Fibroblast of lung (primary cell): ENCODE measurements at regions not wholly inside any gene's neighbourhood (a gene's known extent, or its start where the extent isn't known, plus 50 kb on each side); places are given as distances from the start of the nearest gene placed in this dataset.
"Not testable (repeated sequence)": the region's sequence is repeated elsewhere in the genome, so short reads cannot be mapped to it uniquely, and the experiment has no call there.

Experiments
- DNase-seq, 2 donors: peaks; one replicate each; pipeline versions ENCODE4 v3.0.0 to v3.0.0-alpha.2; 2010; ENCODE audit warnings: low read depth in 2 of 2
- H2AFZ ChIP-seq: 2 replicates; pipeline ENCODE4 v1.5.1; 2012; ENCODE audit warnings: low read length, control low read depth, inconsistent platforms
- H3K27ac ChIP-seq: 2 replicates; pipeline ENCODE4 v1.5.1; 2011; ENCODE audit warnings: low read length, control low read depth; ENCODE audit not compliant: insufficient read depth
- H3K27me3 ChIP-seq: 2 replicates; pipeline ENCODE4 v1.5.1; 2011; ENCODE audit warnings: mild to moderate bottlenecking, low read length; ENCODE audit not compliant: control insufficient read depth, insufficient read depth
- H3K36me3 ChIP-seq: 2 replicates; pipeline ENCODE4 v1.5.1; 2011; ENCODE audit warnings: low read length; ENCODE audit not compliant: control insufficient read depth, insufficient read depth
- H3K4me1 ChIP-seq: 2 replicates; pipeline ENCODE4 v1.5.1; 2011; ENCODE audit warnings: low read length; ENCODE audit not compliant: control insufficient read depth, insufficient read depth; ENCODE audit errors: extremely low read depth
- H3K4me2 ChIP-seq: 2 replicates; pipeline ENCODE4 v1.5.1; 2011; ENCODE audit warnings: low read length, control low read depth; ENCODE audit not compliant: insufficient read depth; ENCODE audit errors: extremely low read depth
- H3K4me3 ChIP-seq, 4 experiments: fragments of 200-600 bp in 1 of 4; sonication (generic) in 1 of 4; replicated peaks in 1 of 4; 2 replicates each; pipeline ENCODE4 v1.5.1; 2011 to 2016; ENCODE audit warnings: low read length in 4 of 4, low read depth in 3 of 4, mild to moderate bottlenecking in 3 of 4, control low read depth in 2 of 4, inconsistent platforms in 1 of 4, mixed read lengths in 1 of 4; ENCODE audit not compliant: insufficient read depth in 1 of 4; ENCODE audit errors: control extremely low read depth in 1 of 4
- H3K79me2 ChIP-seq: 2 replicates; pipeline ENCODE4 v1.5.1; 2012; ENCODE audit warnings: mild to moderate bottlenecking, low read length, inconsistent platforms; ENCODE audit not compliant: control insufficient read depth, insufficient read depth
- H3K9ac ChIP-seq: 2 replicates; pipeline ENCODE4 v1.5.1; 2011; ENCODE audit warnings: mild to moderate bottlenecking, low read length, control low read depth; ENCODE audit not compliant: insufficient read depth
- H3K9me3 ChIP-seq: 2 replicates; pipeline ENCODE4 v1.5.1; 2012; ENCODE audit warnings: low read depth, low read length; ENCODE audit not compliant: control insufficient read depth, insufficient read depth
- H4K20me1 ChIP-seq: 2 replicates; pipeline ENCODE4 v1.5.1; 2011; ENCODE audit warnings: low read length; ENCODE audit not compliant: control insufficient read depth, insufficient read depth; ENCODE audit errors: extremely low read depth
- CTCF ChIP-seq, 2 donors: IDR thresholded peaks in 1 of 2; conservative IDR thresholded peaks in 1 of 2; 1 replicate in 1 of 2; 2 replicates in 1 of 2; pipeline ENCODE4 v1.5.1; 2011 to 2012; ENCODE audit warnings: low read length in 2 of 2, control low read depth in 1 of 2, inconsistent platforms in 1 of 2, low read depth in 1 of 2, mild to moderate bottlenecking in 1 of 2
- EZH2 ChIP-seq: IDR thresholded peaks from 2 replicates; pipeline ENCODE4 v1.5.1; 2012; ENCODE audit warnings: low read length, control low read depth, mild to moderate bottlenecking; ENCODE audit errors: missing control alignments

GRCh38 chr1:195185321-195185720 lies 1422.9 kb downstream of the KCNT2 start:
- Histone ChIP-seq H2AFZ (no peak overlapping the region), H3K27me3 (no peaks in the 10 kb centered on the region), H3K9ac (no peak overlapping the region), H3K4me3 (no peak overlapping the region), H3K79me2 (no peaks in the 10 kb centered on the region), H3K4me2 (no peak overlapping the region), H3K4me1 (no peaks in the 10 kb centered on the region), H4K20me1 (no peaks in the 10 kb centered on the region), H3K36me3 (no peaks in the 10 kb centered on the region), H3K27ac (no peak overlapping the region), H3K9me3 (no peaks in the 10 kb centered on the region)
- no peak for TF ChIP-seq CTCF (conservative IDR thresholded peaks at IDR 0.05 in 1 of 2, IDR thresholded peaks at IDR 0.05 in 1 of 2; ENCODE audit: low read depth in 1 of 2, low read length in 2 of 2)
- no peak for TF ChIP-seq EZH2
- DNase-seq = no peak

GRCh38 chr1:195173753-195174152 lies 1434.5 kb downstream of the KCNT2 start:
- Histone ChIP-seq H3K27me3 (no peaks in the 10 kb centered on the region), H2AFZ (no peak overlapping the region), H3K4me1 (no peaks in the 10 kb centered on the region), H3K36me3 (no peaks in the 10 kb centered on the region), H3K4me3 (no peak overlapping the region), H3K9me3 (no peaks in the 10 kb centered on the region), H3K9ac (no peak overlapping the region), H3K4me2 (no peak overlapping the region), H4K20me1 (no peaks in the 10 kb centered on the region), H3K79me2 (no peaks in the 10 kb centered on the region), H3K27ac (no peak overlapping the region)
- TF ChIP-seq CTCF (conservative IDR thresholded peaks at IDR 0.05 in 1 of 2, IDR thresholded peaks at IDR 0.05 in 1 of 2; ENCODE audit: low read depth in 1 of 2, low read length in 2 of 2) = no peak
- no peak for TF ChIP-seq EZH2
- no peak for DNase-seq

- not testable (repeated sequence) for H3K9ac ChIP-seq, H3K4me3 ChIP-seq, H3K36me3 ChIP-seq, H3K79me2 ChIP-seq, H3K27me3 ChIP-seq, H3K9me3 ChIP-seq, H3K4me1 ChIP-seq, H2AFZ ChIP-seq, H3K4me2 ChIP-seq, DNase-seq, H4K20me1 ChIP-seq, H3K27ac ChIP-seq
Measured at GRCh38 chr1:195159795-195160194, 1448.4 kb downstream of the KCNT2 start.

- no peak for DNase-seq
- Histone ChIP-seq H2AFZ (no peak overlapping the region), H3K36me3 (no peaks in the 10 kb centered on the region), H3K27ac (no peak overlapping the region), H3K4me3 (no peak overlapping the region), H4K20me1 (no peaks in the 10 kb centered on the region), H3K4me2 (no peak overlapping the region), H3K9ac (no peak overlapping the region), H3K27me3 (no peaks in the 10 kb centered on the region), H3K9me3 (no peaks in the 10 kb centered on the region), H3K79me2 (no peaks in the 10 kb centered on the region), H3K4me1 (no peaks in the 10 kb centered on the region)
- no peak for TF ChIP-seq CTCF (conservative IDR thresholded peaks at IDR 0.05 in 1 of 2, IDR thresholded peaks at IDR 0.05 in 1 of 2; ENCODE audit: low read depth in 1 of 2, low read length in 2 of 2)
- TF ChIP-seq EZH2 = no peak
Measured at GRCh38 chr1:195158091-195158490, 1450.1 kb downstream of the KCNT2 start.
